Mammary epithelial cell (primary cell): ENCODE measurements at regions not wholly inside any gene's neighbourhood (a gene's known extent, or its start where the extent isn't known, plus 50 kb on each side); places are given as distances from the start of the nearest gene placed in this dataset.

Experiments used
- EZH2 ChIP-seq: IDR thresholded peaks from 2 replicates; pipeline ENCODE4 v1.6.1; 2012; ENCODE audit warnings: low read length, inconsistent platforms, borderline replicate concordance
- TF ChIP-seq, protein P1 (sequence below), 2 donors: IDR thresholded peaks in 1 of 2; conservative IDR thresholded peaks in 1 of 2; 2 replicates each; pipeline ENCODE4 v1.5.1; 2011 to 2012; ENCODE audit warnings: inconsistent platforms in 2 of 2, low read length in 2 of 2, mild to moderate bottlenecking in 2 of 2, control low read depth in 1 of 2, low read depth in 1 of 2; ENCODE audit not compliant: insufficient read depth in 1 of 2; ENCODE audit errors: extremely low read depth in 1 of 2

DNA sequence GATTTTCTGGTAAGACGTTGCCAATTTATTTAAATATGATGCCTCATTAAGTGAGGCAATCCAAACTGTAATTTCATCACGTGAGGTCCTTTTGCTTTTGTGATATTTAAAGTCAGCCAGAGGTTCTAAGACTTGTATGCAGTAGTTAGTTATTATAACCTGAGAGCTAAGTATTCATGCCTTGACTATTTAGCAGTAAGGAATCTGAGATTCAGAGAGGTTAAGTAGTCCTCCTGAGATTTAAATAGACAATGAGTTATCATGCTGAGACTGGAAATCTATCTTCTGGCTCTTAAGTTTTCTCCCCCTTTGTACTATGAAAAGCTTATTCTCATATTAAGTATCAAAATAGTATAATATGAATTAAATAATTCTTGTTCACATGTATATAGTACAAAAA is 158.0 kb downstream of the UTRN start:
- TF ChIP-seq, protein P1, sequence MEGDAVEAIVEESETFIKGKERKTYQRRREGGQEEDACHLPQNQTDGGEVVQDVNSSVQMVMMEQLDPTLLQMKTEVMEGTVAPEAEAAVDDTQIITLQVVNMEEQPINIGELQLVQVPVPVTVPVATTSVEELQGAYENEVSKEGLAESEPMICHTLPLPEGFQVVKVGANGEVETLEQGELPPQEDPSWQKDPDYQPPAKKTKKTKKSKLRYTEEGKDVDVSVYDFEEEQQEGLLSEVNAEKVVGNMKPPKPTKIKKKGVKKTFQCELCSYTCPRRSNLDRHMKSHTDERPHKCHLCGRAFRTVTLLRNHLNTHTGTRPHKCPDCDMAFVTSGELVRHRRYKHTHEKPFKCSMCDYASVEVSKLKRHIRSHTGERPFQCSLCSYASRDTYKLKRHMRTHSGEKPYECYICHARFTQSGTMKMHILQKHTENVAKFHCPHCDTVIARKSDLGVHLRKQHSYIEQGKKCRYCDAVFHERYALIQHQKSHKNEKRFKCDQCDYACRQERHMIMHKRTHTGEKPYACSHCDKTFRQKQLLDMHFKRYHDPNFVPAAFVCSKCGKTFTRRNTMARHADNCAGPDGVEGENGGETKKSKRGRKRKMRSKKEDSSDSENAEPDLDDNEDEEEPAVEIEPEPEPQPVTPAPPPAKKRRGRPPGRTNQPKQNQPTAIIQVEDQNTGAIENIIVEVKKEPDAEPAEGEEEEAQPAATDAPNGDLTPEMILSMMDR (conservative IDR thresholded peaks at IDR 0.05 in 1 of 2, IDR thresholded peaks at IDR 0.05 in 1 of 2; ENCODE audit: extremely low read depth in 1 of 2, insufficient read depth in 1 of 2, low read depth in 1 of 2, low read length in 2 of 2) = no peak
- TF ChIP-seq EZH2 = no peak
